Endothelial cell (in vitro differentiated cells): ENCODE measurements at regions not wholly inside any gene's neighbourhood (a gene's known extent, or its start where the extent isn't known, plus 50 kb on each side); places are given as distances from the start of the nearest gene placed in this dataset.
"Not testable (repeated sequence)": the region's sequence is repeated elsewhere in the genome, so short reads cannot be mapped to it uniquely, and the experiment has no call there.

Source experiments
- DNase-seq: peaks from one replicate; pipeline ENCODE4 v3.0.0; 2021; ENCODE audit warnings: low spot score
- H3K27ac Mint-ChIP-seq: one replicate; pipeline ENCODE4 v1.8.0; 2021; ENCODE audit warnings: mixed read lengths, inconsistent platforms; ENCODE audit not compliant: unreplicated experiment
- H3K27me3 Mint-ChIP-seq: one replicate; pipeline ENCODE4 v1.8.0; 2021; ENCODE audit warnings: mild to moderate bottlenecking, moderate library complexity, mixed read lengths, inconsistent platforms; ENCODE audit not compliant: unreplicated experiment
- H3K36me3 Mint-ChIP-seq: one replicate; pipeline ENCODE4 v1.8.0; 2021; ENCODE audit warnings: mild to moderate bottlenecking, low read depth, mixed read lengths, inconsistent platforms; ENCODE audit not compliant: unreplicated experiment
- H3K4me1 Mint-ChIP-seq: one replicate; pipeline ENCODE4 v1.8.0; 2021; ENCODE audit warnings: mild to moderate bottlenecking, mixed read lengths, inconsistent platforms; ENCODE audit not compliant: unreplicated experiment
- H3K4me3 Mint-ChIP-seq: one replicate; pipeline ENCODE4 v1.8.0; 2021; ENCODE audit warnings: mild to moderate bottlenecking, mixed read lengths, inconsistent platforms; ENCODE audit not compliant: unreplicated experiment
- H3K9me3 Mint-ChIP-seq: one replicate; pipeline ENCODE4 v1.8.0; 2021; ENCODE audit warnings: mixed read lengths, inconsistent platforms; ENCODE audit not compliant: unreplicated experiment

- H3K4me1 Mint-ChIP-seq, H3K27ac Mint-ChIP-seq, H3K36me3 Mint-ChIP-seq, H3K9me3 Mint-ChIP-seq, DNase-seq, H3K27me3 Mint-ChIP-seq, H3K4me3 Mint-ChIP-seq: not testable (repeated sequence)
These were observed 200.6 kb upstream of the PRKX start for GRCh38 chrX:3914059-3914458.

- H3K36me3 Mint-ChIP-seq, H3K4me3 Mint-ChIP-seq, H3K9me3 Mint-ChIP-seq: not testable (repeated sequence)
These were observed 197.6 kb upstream of the PRKX start for GRCh38 chrX:3911012-3911411.

GRCh38 chrX:3910611-3911010, 197.2 kb upstream of the PRKX start:
- H3K27ac Mint-ChIP-seq, H3K4me1 Mint-ChIP-seq, H3K27me3 Mint-ChIP-seq, DNase-seq, H3K36me3 Mint-ChIP-seq, H3K4me3 Mint-ChIP-seq, H3K9me3 Mint-ChIP-seq: not testable (repeated sequence)

More at GRCh38 chrX:3911012-3911411, 197.6 kb upstream of the PRKX start:
- DNase-seq, H3K4me1 Mint-ChIP-seq, H3K27ac Mint-ChIP-seq, H3K27me3 Mint-ChIP-seq: not testable (repeated sequence)

GRCh38 chrX:3905522-3906258, 192.2 kb upstream of the PRKX start:
- H3K4me1 Mint-ChIP-seq, H3K9me3 Mint-ChIP-seq, H3K27me3 Mint-ChIP-seq, DNase-seq, H3K36me3 Mint-ChIP-seq, H3K4me3 Mint-ChIP-seq, H3K27ac Mint-ChIP-seq: not testable (repeated sequence)

DNA sequence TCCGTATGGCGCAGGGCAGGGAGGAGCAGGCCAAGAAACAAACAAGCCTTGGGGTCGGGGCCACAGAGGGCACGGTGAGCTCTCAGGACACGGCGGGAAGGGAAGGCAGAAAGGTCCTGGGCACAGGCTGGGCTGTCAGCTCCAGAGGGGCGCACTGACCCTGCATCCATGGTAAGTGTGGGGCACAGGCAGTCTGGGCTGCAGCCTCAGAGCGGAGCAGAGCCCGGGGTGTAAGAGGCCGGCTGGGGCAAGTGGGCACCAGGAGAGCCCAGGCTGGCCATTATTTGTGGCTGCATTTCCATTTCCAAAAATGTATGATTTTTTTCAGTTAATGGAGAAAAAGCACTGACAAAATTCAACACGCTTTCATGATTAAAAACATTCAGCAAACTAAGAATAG, 188.8 kb upstream of the PRKX start:
- DNase-seq, H3K4me1 Mint-ChIP-seq, H3K27me3 Mint-ChIP-seq, H3K4me3 Mint-ChIP-seq, H3K9me3 Mint-ChIP-seq, H3K36me3 Mint-ChIP-seq, H3K27ac Mint-ChIP-seq: not testable (repeated sequence)

GRCh38 chrX:3896755-3897154, 183.3 kb upstream of the PRKX start:
- not testable (repeated sequence) for H3K4me1 Mint-ChIP-seq, DNase-seq, H3K36me3 Mint-ChIP-seq, H3K9me3 Mint-ChIP-seq, H3K4me3 Mint-ChIP-seq, H3K27me3 Mint-ChIP-seq, H3K27ac Mint-ChIP-seq

DNA sequence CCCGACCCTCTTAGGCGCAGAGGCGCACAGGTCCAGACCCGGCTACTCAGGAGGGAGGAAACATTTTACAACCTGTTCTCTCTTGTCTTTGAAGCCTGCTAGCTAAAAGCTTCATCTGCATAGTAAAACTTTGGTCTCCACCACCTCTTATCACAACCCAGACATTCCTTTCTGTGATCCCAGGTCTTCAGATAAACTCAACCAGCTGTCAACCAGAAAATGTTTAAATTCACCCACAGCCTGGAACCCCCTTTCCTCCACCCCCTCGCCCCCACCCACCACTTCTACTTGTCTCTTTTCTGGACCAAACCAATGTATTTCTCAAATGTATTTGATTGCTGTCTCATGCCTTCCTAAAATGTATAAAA, 169.1 kb upstream of the PRKX start:
- not testable (repeated sequence) for H3K36me3 Mint-ChIP-seq, H3K4me1 Mint-ChIP-seq, H3K27me3 Mint-ChIP-seq, DNase-seq, H3K27ac Mint-ChIP-seq, H3K9me3 Mint-ChIP-seq
- H3K4me3 Mint-ChIP-seq, result peak overlapping the region; percentile 81

- not testable (repeated sequence) for H3K27ac Mint-ChIP-seq, H3K27me3 Mint-ChIP-seq, DNase-seq, H3K36me3 Mint-ChIP-seq, H3K4me1 Mint-ChIP-seq, H3K4me3 Mint-ChIP-seq, H3K9me3 Mint-ChIP-seq
These were observed 168.6 kb upstream of the PRKX start for GRCh38 chrX:3881898-3882552.

- not testable (repeated sequence) for H3K4me1 Mint-ChIP-seq, DNase-seq, H3K27ac Mint-ChIP-seq, H3K36me3 Mint-ChIP-seq, H3K4me3 Mint-ChIP-seq, H3K27me3 Mint-ChIP-seq, H3K9me3 Mint-ChIP-seq
These were observed 167.9 kb upstream of the PRKX start for GRCh38 chrX:3881255-3881895.

- DNase-seq, H3K27me3 Mint-ChIP-seq, H3K36me3 Mint-ChIP-seq, H3K4me1 Mint-ChIP-seq, H3K9me3 Mint-ChIP-seq, H3K4me3 Mint-ChIP-seq, H3K27ac Mint-ChIP-seq: not testable (repeated sequence)
These were observed 162.9 kb upstream of the PRKX start for GRCh38 chrX:3876393-3876792.

DNA sequence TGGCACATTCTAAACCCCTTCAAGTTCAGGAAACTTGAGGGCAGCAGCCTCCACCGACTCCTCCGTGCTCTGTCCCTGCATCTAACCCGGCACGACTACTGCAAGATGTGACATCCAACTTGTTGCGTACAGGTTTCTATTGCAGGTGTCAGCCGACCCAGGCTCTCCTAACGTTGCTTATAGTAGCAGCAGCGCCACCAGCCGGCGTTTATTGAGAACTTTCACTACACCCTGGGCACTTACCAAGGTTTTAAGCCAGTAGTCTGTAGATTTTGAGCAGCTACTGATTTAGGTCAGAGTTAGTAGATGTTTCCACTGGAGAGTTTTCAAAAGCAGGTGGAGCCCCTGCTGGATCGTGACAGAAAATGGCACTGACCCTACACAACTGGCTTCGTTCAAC, 162.2 kb upstream of the PRKX start:
- not testable (repeated sequence) for H3K27ac Mint-ChIP-seq, H3K9me3 Mint-ChIP-seq, DNase-seq, H3K36me3 Mint-ChIP-seq, H3K4me1 Mint-ChIP-seq, H3K4me3 Mint-ChIP-seq, H3K27me3 Mint-ChIP-seq

GRCh38 chrX:3872226-3872879, 158.9 kb upstream of the PRKX start:
- H3K4me1 Mint-ChIP-seq, DNase-seq, H3K27me3 Mint-ChIP-seq, H3K4me3 Mint-ChIP-seq, H3K36me3 Mint-ChIP-seq, H3K27ac Mint-ChIP-seq, H3K9me3 Mint-ChIP-seq: not testable (repeated sequence)
